Activated CD8-positive, alpha-beta memory T cell treated with anti-CD3 and anti-CD28 coated beads, Interleukin-2, amount 50 U/mL, for 24 hours (primary cell): ENCODE measurements at regions not wholly inside any gene's neighbourhood (a gene's known extent, or its start where the extent isn't known, plus 50 kb on each side); places are given as distances from the start of the nearest gene placed in this dataset.
A peak's percentile ranks its signal among the peaks of the same experiment; 100 is the strongest.

Source experiments
- DNase-seq: peaks from one replicate; pipeline ENCODE4 v3.0.0-alpha.2; 2020; ENCODE audit errors: extremely low read depth

- no peak for DNase-seq
Observed at GRCh38 chr3:44090036-44090435, 151.7 kb upstream of the TOPAZ1 start.

GRCh38 chr3:44092497-44092896 lies 149.2 kb upstream of the TOPAZ1 start:
- no peak for DNase-seq

GRCh38 chr3:44093531-44093930 lies 148.2 kb upstream of the TOPAZ1 start:
- DNase-seq, result no peak

GRCh38 chr3:44098656-44099415 lies 142.8 kb upstream of the TOPAZ1 start:
- no peak for DNase-seq

GRCh38 chr3:44099566-44100297 lies 142.0 kb upstream of the TOPAZ1 start:
- no peak for DNase-seq

GRCh38 chr3:44100298-44100695 lies 141.4 kb upstream of the TOPAZ1 start:
- no peak for DNase-seq

- DNase-seq, result no peak
Observed at GRCh38 chr3:44104043-44104442, 137.6 kb upstream of the TOPAZ1 start.

- DNase-seq, result no peak
Observed at GRCh38 chr3:44104668-44105321, 136.9 kb upstream of the TOPAZ1 start.

- no peak for DNase-seq
Observed at GRCh38 chr3:44105571-44105970, 136.1 kb upstream of the TOPAZ1 start.

- no peak for DNase-seq
Observed at GRCh38 chr3:44106756-44107155, 134.9 kb upstream of the TOPAZ1 start.

- DNase-seq, result no peak
Observed at GRCh38 chr3:44108481-44108880, 133.2 kb upstream of the TOPAZ1 start.

- no peak for DNase-seq
Observed at GRCh38 chr3:44109771-44110361, 131.8 kb upstream of the TOPAZ1 start.

GRCh38 chr3:44110648-44111047 lies 131.0 kb upstream of the TOPAZ1 start:
- DNase-seq, result no peak

- no peak for DNase-seq
Observed at GRCh38 chr3:44111482-44111881, 130.2 kb upstream of the TOPAZ1 start.

- DNase-seq, result peak; percentile 8
Observed at GRCh38 chr3:44114142-44114541, 127.5 kb upstream of the TOPAZ1 start.

- DNase-seq, result no peak
Observed at GRCh38 chr3:44117239-44117638, 124.4 kb upstream of the TOPAZ1 start.

- no peak for DNase-seq
Observed at GRCh38 chr3:44117736-44118135, 124.0 kb upstream of the TOPAZ1 start.

GRCh38 chr3:44120721-44121582 lies 120.7 kb upstream of the TOPAZ1 start:
- DNase-seq, result no peak

- no peak for DNase-seq
Observed at GRCh38 chr3:44125246-44125645, 116.4 kb upstream of the TOPAZ1 start.

GRCh38 chr3:44125882-44126281 lies 115.8 kb upstream of the TOPAZ1 start:
- DNase-seq, result no peak

GRCh38 chr3:44128057-44128775 lies 113.5 kb upstream of the TOPAZ1 start:
- no peak for DNase-seq
